HG02678 (cell line): ENCODE measurements at regions not wholly inside any gene's neighbourhood (a gene's known extent, or its start where the extent isn't known, plus 50 kb on each side); places are given as distances from the start of the nearest gene placed in this dataset.

Experiments
- ATAC-seq: cut with Tn5 transposase; IDR thresholded peaks from one replicate; pipeline ENCODE4 v1.9.1; 2021; ENCODE audit warnings: mild to moderate bottlenecking, moderate library complexity; ENCODE audit not compliant: unreplicated experiment

DNA sequence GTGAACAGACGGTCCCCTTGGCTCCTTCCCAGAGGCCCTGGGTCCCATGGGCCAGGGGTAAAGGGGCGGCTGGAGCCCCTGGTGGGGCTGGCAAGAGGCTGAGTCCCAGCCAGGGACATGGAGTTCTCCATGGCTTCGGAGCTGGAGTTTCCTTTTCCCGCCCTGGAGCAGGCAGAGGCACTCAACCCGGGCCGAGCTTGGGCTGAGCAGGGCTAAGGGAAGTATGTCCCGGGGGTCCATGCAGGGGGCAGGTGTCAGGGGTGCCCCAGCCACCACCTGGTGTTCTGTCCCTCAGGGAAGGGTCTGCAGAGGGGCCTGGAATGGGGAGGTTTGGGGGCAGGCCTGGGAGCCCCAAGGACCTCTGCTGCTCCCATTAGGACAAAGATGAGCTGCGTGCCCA is 54.0 kb upstream of the TPM4 start:
- ATAC-seq, result no peak

DNA sequence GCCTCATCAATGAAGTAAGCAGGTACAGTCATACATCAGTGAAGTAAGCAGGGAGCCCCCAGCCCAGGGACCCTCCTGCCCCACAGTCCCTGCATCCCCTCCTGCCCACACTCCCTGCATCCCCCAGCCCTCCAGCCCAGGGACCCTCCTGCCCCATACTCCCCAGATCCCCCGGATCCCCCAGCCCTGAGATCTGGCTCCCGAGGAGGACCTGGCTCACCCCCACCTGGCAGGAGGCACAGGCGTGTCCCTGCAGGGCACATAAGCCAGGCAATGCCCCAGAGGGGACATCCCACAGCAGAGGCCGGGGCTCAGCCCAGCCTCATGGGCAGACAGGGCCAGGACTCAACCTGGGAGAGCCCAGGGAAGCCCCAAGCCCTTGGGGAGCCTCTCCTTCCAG is 53.6 kb upstream of the TPM4 start:
- no peak for ATAC-seq

DNA sequence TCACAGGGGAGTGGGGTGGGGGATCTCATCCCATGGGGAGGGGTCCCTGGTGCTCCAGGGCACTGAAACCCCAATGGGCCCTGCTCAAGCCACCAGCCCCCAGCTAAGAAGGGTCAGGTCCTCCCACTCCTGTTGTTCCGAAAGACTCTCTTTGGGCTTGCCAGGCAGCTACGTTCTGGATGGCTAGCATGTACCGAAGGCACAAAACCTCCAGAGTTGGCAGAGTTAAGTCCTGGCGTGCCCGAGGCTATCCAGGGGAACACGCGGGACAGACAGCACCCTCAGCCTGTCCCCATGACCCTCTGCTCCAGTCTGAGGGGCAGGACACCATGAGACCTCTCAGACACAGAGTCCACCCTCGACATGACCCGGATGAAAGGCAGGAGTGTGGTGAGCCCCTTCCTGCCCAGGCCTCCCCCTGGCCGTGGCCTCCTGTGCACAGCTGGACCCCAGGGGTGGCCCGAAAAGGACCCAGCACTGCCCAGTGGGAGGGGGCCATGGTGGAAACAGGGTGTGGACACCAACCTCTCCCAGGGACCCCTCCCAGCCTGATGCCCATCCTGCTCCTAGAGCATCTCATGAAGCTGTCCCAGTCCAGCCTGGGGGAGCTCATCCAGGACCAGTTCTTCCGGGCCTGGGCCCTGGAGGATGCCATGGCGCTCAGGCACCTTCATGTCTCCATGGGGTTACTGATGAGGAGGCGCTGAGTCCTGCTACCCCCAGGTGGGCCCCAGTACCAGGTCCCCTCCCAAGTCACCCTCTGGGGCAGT is 53.0 kb upstream of the TPM4 start:
- no peak for ATAC-seq

DNA sequence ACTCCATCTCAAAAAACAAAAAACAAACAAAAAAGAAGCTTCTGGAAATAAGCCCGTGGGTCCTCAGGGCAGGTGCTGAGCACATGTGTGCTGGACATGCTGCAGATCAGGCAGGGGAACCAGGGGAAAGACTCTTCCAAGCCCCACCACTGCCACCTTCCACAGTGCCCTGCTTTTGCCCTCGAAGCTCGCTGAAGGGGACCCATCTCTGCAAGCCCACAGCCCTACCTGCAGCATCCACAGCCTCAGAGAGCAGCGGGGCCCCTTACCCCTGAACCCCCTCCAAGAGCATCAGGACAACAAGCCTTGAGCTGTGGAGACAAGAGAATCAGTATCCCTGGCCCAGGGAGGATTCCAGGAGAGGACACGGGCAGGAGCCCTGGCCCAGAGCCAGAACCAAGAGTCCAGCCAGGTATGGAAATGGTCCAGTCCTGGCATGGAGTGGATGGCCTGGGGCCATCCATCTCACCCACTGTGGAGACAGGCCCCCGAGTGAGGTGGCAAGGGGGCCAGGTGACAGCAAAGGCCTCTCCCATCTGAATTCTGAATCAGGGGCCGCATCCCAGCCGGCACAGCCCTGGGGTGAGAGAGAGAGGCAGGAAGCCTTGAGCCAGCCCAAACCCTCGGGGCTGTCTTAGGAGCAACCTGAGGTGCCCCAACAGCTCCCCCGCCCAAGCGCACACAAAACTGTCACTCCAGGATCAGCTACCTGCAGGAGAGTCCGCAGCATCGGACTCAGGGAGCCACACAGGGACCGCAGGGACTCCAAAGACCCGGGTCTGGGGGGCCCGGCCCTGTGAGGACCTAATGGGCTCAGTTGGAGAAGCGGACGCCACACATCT is 51.8 kb upstream of the TPM4 start:
- ATAC-seq, result no peak

DNA sequence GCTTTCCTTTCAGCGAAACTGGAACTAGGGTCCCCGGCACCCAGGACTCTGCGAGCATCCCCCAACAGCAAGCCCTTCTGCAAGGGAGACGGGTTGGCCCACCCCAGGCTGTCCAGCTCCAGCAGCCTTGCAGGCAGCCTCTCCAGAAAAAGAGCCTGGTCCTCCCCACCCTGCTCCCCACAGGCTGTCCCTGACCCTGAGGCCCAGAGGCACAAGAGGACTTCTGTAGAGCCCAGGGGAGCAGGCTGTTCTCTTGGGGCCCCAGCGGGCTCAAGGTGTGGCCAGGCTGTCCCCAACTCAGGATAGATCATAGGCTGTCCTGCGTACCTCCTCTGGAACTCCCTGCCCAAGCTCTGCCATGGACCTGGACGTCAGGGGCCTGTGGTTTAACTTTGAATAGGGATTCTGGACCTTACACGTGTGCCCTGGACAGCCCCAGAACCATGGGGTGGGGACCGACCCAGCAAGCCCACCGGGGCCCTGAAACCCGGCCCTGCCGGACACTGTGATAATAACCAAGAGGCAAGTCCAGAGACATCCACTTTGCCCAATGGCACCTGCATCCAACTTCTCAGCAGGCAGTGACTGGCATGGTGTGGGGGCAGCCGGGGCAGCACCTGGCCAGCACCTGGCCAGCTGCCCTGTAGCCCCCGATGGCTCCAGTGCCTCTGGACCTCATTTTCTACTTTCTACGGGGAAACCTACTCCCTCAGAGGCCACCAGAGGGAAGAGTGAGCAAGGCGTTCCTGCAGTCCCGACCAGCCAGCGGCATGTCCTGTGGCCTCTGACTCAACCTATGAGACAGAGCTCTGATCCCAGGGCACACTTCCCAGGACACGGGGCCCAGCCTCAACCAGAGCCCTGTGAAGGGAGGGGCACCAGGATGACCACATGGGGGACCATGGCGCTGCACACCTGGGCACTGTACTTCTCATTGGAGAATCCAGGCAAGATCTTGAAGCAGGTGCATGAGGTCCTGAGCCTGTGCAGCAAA is 50.9 kb upstream of the TPM4 start:
- no peak for ATAC-seq

DNA sequence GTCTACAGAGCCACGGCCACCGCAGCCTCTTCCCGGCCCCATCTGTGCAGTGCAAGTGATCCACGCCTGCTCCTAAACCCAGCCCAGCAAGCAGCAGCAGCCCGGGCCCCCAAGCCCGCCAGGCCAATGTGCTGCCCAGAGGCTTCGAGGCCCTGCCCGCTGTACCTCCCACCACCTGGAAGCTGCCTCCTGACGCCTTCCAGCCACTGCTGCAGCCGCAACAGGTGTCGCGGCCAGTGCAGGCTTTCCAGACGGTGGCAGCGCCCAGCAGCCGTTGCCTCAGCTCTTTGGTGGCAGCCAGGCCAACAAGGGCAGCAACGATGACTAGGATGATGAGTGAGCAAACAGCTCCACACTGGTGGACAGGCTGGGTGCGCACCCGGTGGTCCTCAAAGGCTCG is 50.2 kb upstream of the TPM4 start:
- no peak for ATAC-seq
